T-helper 2 cell treated with Interferon-gamma antibody and Interleukin-4, amounts not matched to agents 100 ng/mL and 5 ng/mL, for 36 hours (primary cell): ENCODE measurements at regions not wholly inside any gene's neighbourhood (a gene's known extent, or its start where the extent isn't known, plus 50 kb on each side); places are given as distances from the start of the nearest gene placed in this dataset.

Experiments used
- intact Hi-C: fragments of 100-400 bp; cut with micrococcal nuclease; formaldehyde crosslinking; loops from one replicate; pipeline ENCODE4 v1.15.1; 2023

- intact Hi-C loops, result no loop called here
Observed at GRCh38 chr5:82851471-82851870, 225.7 kb downstream of the TMEM167A start.

- intact Hi-C loops, result no loop called here
Observed at GRCh38 chr5:82850393-82850792, 226.8 kb downstream of the TMEM167A start.

- intact Hi-C loops, result no loop called here
Observed at GRCh38 chr5:82849885-82850284, 227.3 kb downstream of the TMEM167A start.

GRCh38 chr5:82847562-82847961 is 229.6 kb downstream of the TMEM167A start:
- intact Hi-C loops, result no loop called here

- intact Hi-C loops, result no loop called here
Observed at GRCh38 chr5:82839881-82840280, 237.3 kb downstream of the TMEM167A start.

- intact Hi-C loops, result no loop called here
Observed at GRCh38 chr5:82835488-82835887, 241.7 kb downstream of the TMEM167A start.

- intact Hi-C loops, result no loop called here
Observed at GRCh38 chr5:82834151-82834550, 243.0 kb downstream of the TMEM167A start.

- intact Hi-C loops, result no loop called here
Observed at GRCh38 chr5:82833277-82833676, 243.9 kb downstream of the TMEM167A start.

GRCh38 chr5:82832445-82832844 is 244.7 kb downstream of the TMEM167A start:
- intact Hi-C loops, result no loop called here

GRCh38 chr5:82828211-82828610 is 249.0 kb downstream of the TMEM167A start:
- intact Hi-C loops, result no loop called here

GRCh38 chr5:82827651-82828050 is 249.5 kb downstream of the TMEM167A start:
- intact Hi-C loops, result no loop called here

- intact Hi-C loops, result no loop called here
Observed at GRCh38 chr5:82822634-82822927, 254.6 kb downstream of the TMEM167A start.

- intact Hi-C loops, result no loop called here
Observed at GRCh38 chr5:82821846-82822633, 255.2 kb downstream of the TMEM167A start.

- intact Hi-C loops, result no loop called here
Observed at GRCh38 chr5:82820961-82821845, 256.0 kb downstream of the TMEM167A start.

- intact Hi-C loops, result no loop called here
Observed at GRCh38 chr5:82820188-82820587, 257.0 kb downstream of the TMEM167A start.

GRCh38 chr5:82817897-82818676 is 259.1 kb downstream of the TMEM167A start:
- intact Hi-C loops, result no loop called here

GRCh38 chr5:82816926-82817325 is 260.3 kb downstream of the TMEM167A start:
- intact Hi-C loops, result no loop called here

GRCh38 chr5:82815871-82816270 is 261.3 kb downstream of the TMEM167A start:
- intact Hi-C loops, result no loop called here

- intact Hi-C loops, result no loop called here
Observed at GRCh38 chr5:82813861-82814260, 263.3 kb downstream of the TMEM167A start.

- intact Hi-C loops, result no loop called here
Observed at GRCh38 chr5:82812575-82812974, 264.6 kb downstream of the TMEM167A start.

GRCh38 chr5:82811490-82811889 is 265.7 kb downstream of the TMEM167A start:
- intact Hi-C loops, result no loop called here
